ES-I3 (cell line): ENCODE measurements at regions not wholly inside any gene's neighbourhood (a gene's known extent, or its start where the extent isn't known, plus 50 kb on each side); places are given as distances from the start of the nearest gene placed in this dataset.

Experiments
- H3K36me3 ChIP-seq: 2 replicates; pipeline ENCODE4 v1.6.1; 2013; ENCODE audit warnings: mild to moderate bottlenecking, low read length, control low read depth, moderate library complexity; ENCODE audit not compliant: insufficient read depth
- H3K4me1 ChIP-seq: 2 replicates; pipeline ENCODE4 v1.6.1; 2013; ENCODE audit warnings: mild to moderate bottlenecking, control low read depth, low read length; ENCODE audit not compliant: insufficient read depth
- H3K9ac ChIP-seq: 2 replicates; pipeline ENCODE4 v1.6.1; 2013; ENCODE audit warnings: low read depth, mild to moderate bottlenecking, low read length, moderate library complexity
- H3K9me3 ChIP-seq: 2 replicates; pipeline ENCODE4 v1.6.1; 2013; ENCODE audit warnings: mild to moderate bottlenecking, low read length, moderate library complexity; ENCODE audit not compliant: control insufficient read depth, insufficient read depth

DNA sequence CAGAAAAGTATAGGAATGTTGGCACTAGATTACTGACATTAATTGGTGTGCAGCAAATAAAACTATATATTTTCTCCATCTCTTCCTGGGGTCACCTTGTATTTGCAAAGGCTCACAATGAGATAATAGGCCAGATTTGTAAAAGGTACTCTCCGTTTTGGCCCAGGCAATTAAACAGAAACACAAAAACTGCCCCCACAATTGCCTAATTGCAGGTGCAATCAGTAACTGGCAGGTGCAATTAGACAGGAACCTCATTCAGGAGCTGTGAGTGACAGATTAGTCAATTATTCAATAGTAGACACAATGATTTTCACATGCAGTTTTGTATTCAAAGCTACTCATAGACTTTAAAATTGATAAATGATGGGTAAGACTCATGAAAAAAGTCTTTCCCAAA, 451.4 kb upstream of the ID2 start:
- no peaks in the 10 kb centered on the region for H3K36me3 ChIP-seq
- H3K9me3 ChIP-seq, result no peaks in the 10 kb centered on the region
- H3K9ac ChIP-seq, result no peak overlapping the region
- H3K4me1 ChIP-seq, result peaks cover 5% of the 10 kb centered on the region; the same call in 1 of the 2 replicates

DNA sequence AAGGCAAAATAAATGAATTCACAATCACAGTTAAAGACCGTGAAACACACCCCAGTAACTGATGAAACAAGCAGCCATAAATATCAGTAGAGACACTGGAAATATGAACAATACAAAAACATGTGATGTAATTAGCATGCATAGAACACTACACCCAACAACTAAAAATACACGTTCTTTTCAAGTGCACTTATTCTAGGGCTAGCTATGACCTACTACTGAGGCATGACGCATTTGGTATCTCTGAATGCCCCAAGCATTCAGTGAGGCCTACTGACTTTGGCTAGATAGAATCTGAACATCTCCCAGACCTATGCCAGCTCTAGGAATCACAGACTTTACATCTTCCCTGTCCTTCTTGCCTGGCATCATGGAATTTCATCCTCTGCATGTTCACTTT, 450.0 kb upstream of the ID2 start:
- Histone ChIP-seq H3K36me3 (no peaks in the 10 kb centered on the region), H3K9ac (no peak overlapping the region), H3K9me3 (no peaks in the 10 kb centered on the region), H3K4me1 (peaks cover 5% of the 10 kb centered on the region; the same call in 1 of the 2 replicates)

- Histone ChIP-seq H3K4me1 (peaks cover 5% of the 10 kb centered on the region; the same call in 1 of the 2 replicates), H3K9me3 (no peaks in the 10 kb centered on the region), H3K36me3 (no peaks in the 10 kb centered on the region)
Observed at GRCh38 chr2:8232871-8233270, 449.0 kb upstream of the ID2 start.

DNA sequence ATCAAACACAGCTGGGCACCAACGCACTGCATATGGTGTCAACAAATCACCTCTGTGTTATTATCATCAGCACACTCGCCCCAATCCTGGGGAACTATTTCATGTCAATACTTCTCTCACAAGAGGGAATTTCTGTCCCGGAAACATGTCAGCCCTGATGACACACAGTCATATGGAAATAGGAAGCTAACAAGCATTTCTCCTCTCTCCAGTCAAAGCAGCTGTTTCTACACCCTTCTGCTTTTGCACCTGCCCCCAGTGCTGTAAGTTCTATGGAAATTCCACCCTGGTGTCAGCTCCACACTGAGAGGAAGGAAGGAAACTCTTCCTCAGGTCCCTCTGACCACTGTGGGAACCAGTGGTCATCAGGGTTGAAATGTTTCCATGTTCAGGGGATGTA, 447.6 kb upstream of the ID2 start:
- Histone ChIP-seq H3K9ac (no peak overlapping the region), H3K4me1 (peaks cover 12% of the 10 kb centered on the region), H3K36me3 (no peaks in the 10 kb centered on the region), H3K9me3 (no peaks in the 10 kb centered on the region)

More at GRCh38 chr2:8232871-8233270, 449.0 kb upstream of the ID2 start:
- no peak overlapping the region for H3K9ac ChIP-seq

DNA sequence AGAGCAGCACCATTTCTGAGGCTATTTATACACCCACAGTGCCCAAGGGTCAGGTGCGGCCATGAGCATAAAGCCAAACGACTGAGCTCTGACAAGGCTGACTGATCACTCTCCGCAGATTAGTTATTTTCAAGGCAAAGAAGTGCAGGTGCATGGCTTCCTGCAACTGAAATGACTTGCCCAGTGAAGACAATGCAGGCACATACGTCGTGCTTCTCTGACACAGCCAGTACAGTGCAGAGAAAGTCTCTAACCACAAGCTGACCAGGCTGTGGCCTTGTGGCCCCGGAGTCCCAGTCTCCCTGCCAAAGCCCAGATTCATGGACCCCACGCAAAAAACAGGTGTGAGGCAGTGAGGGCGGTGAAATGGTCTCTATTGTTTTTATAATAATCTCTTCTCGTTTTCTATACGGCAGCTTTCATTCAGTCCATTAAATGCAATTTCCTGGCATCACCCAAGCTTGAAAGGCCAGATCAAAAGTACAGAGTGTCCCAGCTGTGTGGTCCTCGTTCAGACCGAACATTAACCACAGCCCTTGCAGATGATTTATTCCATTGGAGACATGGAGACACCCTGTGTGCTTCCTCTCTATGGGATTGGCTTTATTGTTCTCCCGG, 447.0 kb upstream of the ID2 start:
- H3K36me3 ChIP-seq, result no peaks in the 10 kb centered on the region
- H3K9me3 ChIP-seq, result no peaks in the 10 kb centered on the region
- no peak overlapping the region for H3K9ac ChIP-seq
- peaks cover 11% of the 10 kb centered on the region for H3K4me1 ChIP-seq

- Histone ChIP-seq H3K36me3 (no peaks in the 10 kb centered on the region), H3K4me1 (peaks cover 15% of the 10 kb centered on the region), H3K9me3 (no peaks in the 10 kb centered on the region), H3K9ac (no peak overlapping the region)
Observed at GRCh38 chr2:8235419-8235818, 446.4 kb upstream of the ID2 start.

- no peaks in the 10 kb centered on the region for H3K36me3 ChIP-seq
- H3K9me3 ChIP-seq, result no peaks in the 10 kb centered on the region
- no peak overlapping the region for H3K9ac ChIP-seq
- peaks cover 15% of the 10 kb centered on the region for H3K4me1 ChIP-seq
Observed at GRCh38 chr2:8236391-8236790, 445.5 kb upstream of the ID2 start.

- H3K9ac ChIP-seq, result no peak overlapping the region
- no peaks in the 10 kb centered on the region for H3K36me3 ChIP-seq
- H3K4me1 ChIP-seq, result peaks cover 15% of the 10 kb centered on the region
- H3K9me3 ChIP-seq, result peaks cover 3% of the 10 kb centered on the region
Observed at GRCh38 chr2:8238521-8239230, 443.2 kb upstream of the ID2 start.

- Histone ChIP-seq H3K9ac (no peak overlapping the region), H3K36me3 (no peaks in the 10 kb centered on the region), H3K9me3 (peaks cover 8% of the 10 kb centered on the region), H3K4me1 (peaks cover 15% of the 10 kb centered on the region)
Observed at GRCh38 chr2:8239531-8240088, 442.2 kb upstream of the ID2 start.

DNA sequence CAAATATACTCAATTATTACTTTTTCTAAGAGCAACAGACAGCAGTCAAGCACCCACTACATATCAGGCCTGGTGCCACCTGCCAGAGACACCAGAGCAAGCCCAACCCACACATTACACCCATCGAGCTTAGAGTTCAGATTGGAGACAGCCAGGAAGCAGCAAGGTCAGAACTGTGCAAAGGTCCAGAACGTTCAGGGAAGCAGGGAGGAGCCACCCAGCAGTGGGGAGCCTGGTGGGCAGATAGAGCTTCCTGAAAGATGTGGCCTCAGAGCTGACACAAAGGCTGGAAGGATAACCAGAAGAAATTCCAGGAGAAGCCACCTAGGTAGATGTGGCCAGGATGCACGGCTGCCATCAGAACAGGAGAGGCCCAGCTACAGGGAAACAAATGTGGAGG, 440.5 kb upstream of the ID2 start:
- H3K9me3 ChIP-seq, result peaks cover 13% of the 10 kb centered on the region
- H3K4me1 ChIP-seq, result peaks cover 15% of the 10 kb centered on the region
- H3K36me3 ChIP-seq, result no peaks in the 10 kb centered on the region
- no peak overlapping the region for H3K9ac ChIP-seq

DNA sequence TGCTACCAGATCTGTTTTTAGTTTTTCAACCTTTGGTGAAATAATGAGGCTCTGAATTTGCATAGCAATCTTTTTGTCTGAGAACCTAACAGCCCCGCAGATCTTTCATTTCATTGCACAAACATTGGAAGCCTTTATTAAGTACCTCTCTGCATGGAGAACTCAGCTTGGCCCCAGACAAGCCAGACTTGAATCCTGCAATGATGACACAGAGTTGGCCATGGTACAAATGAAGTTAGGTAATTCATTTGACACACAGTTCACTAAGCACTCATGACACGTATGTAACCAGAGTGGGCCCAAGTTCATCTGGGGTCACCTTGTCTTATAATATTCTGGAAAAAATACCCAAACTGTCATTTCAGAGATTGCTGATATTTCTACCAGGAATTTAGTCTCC, 439.1 kb upstream of the ID2 start:
- Histone ChIP-seq H3K4me1 (peaks cover 15% of the 10 kb centered on the region), H3K36me3 (no peaks in the 10 kb centered on the region), H3K9me3 (peaks cover 13% of the 10 kb centered on the region), H3K9ac (no peak overlapping the region)

- Histone ChIP-seq H3K4me1 (peaks cover 12% of the 10 kb centered on the region), H3K9me3 (peaks cover 15% of the 10 kb centered on the region), H3K9ac (no peak overlapping the region), H3K36me3 (no peaks in the 10 kb centered on the region)
Observed at GRCh38 chr2:8243748-8244400, 438.0 kb upstream of the ID2 start.

DNA sequence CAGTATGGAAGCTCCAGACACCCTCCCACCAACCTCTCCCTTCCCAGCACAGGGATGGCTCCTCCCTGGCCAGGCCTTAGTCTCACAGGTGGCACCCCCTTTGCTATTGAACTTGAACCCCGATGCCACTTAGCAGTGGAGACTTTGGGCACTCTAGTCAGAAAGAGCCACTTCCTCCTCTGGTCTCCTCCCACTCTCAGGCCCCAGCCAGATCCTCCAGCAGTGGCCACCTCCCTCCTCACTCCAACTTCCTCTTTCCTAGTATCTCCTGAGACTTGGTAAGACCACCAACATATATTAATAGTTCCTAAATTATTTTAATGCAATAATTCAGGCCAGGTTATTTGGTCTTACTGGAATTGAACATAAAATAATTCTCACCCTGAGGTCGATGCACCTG, 437.2 kb upstream of the ID2 start:
- no peaks in the 10 kb centered on the region for H3K36me3 ChIP-seq
- H3K4me1 ChIP-seq, result peaks cover 5% of the 10 kb centered on the region
- H3K9ac ChIP-seq, result no peak overlapping the region
- H3K9me3 ChIP-seq, result peaks cover 15% of the 10 kb centered on the region

GRCh38 chr2:8246137-8246536, 435.7 kb upstream of the ID2 start:
- no peaks in the 10 kb centered on the region for H3K4me1 ChIP-seq
- H3K9me3 ChIP-seq, result peaks cover 19% of the 10 kb centered on the region
- H3K36me3 ChIP-seq, result no peaks in the 10 kb centered on the region
- H3K9ac ChIP-seq, result no peak overlapping the region
